ENCODE measurements at regions not wholly inside any gene's neighbourhood (a gene's known extent, or its start where the extent isn't known, plus 50 kb on each side); places are given as distances from the start of the nearest gene placed in this dataset.

DNA sequence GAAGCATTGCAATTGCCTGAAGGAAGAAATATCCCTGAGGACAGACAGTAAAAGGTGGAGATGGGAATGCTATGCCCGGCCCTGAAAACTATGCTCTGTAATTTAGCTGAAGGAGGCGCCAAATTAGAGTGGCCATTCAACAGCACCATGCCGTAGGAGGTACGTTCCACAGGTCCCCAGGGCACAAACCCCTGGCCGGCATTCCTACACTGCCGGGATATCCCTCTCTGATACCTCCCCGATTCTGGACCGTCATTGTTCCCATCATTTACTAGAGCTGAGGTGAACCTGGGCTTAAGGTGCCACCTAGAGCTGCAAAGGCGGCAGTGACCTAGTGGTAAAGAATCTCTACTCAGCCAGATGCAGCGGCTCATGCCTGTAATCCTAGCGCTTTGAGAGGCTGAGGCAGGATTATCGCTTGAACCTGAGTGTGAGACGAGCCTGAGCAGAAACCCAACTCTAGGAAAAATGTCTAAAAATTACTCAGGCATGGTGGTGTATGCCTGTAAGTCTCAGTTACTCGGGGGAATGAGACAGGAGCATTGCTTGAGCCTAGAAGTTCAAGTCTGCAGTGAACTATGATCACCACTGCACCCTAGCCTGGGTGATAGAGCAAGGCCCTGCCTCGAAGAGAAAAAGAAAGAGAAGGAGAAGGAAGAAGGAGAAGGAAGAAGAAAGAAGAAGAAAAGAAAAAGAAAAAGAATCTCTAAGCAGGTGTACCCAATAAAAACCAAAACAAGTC, 53.0 kb upstream of the TNKS2 start:
- TF ChIP-seq EP300 (IDR thresholded peaks at IDR 0.05; ENCODE audit: borderline replicate concordance in 1 of 2, low read depth in 1 of 2, low read length in 1 of 2) (no peak), POLR2AphosphoS5 (IDR thresholded peaks at IDR 0.05; ENCODE audit: low read depth, low read length) (no peak), MXI1 (IDR thresholded peaks at IDR 0.05; ENCODE audit: low read depth, low read length) (no peak)
- TF ChIP-seq, protein P1, sequence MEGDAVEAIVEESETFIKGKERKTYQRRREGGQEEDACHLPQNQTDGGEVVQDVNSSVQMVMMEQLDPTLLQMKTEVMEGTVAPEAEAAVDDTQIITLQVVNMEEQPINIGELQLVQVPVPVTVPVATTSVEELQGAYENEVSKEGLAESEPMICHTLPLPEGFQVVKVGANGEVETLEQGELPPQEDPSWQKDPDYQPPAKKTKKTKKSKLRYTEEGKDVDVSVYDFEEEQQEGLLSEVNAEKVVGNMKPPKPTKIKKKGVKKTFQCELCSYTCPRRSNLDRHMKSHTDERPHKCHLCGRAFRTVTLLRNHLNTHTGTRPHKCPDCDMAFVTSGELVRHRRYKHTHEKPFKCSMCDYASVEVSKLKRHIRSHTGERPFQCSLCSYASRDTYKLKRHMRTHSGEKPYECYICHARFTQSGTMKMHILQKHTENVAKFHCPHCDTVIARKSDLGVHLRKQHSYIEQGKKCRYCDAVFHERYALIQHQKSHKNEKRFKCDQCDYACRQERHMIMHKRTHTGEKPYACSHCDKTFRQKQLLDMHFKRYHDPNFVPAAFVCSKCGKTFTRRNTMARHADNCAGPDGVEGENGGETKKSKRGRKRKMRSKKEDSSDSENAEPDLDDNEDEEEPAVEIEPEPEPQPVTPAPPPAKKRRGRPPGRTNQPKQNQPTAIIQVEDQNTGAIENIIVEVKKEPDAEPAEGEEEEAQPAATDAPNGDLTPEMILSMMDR (IDR thresholded peaks at IDR 0.05), result no peak; the same call in 1 of the 2 replicates
- TF ChIP-seq, protein P2, sequence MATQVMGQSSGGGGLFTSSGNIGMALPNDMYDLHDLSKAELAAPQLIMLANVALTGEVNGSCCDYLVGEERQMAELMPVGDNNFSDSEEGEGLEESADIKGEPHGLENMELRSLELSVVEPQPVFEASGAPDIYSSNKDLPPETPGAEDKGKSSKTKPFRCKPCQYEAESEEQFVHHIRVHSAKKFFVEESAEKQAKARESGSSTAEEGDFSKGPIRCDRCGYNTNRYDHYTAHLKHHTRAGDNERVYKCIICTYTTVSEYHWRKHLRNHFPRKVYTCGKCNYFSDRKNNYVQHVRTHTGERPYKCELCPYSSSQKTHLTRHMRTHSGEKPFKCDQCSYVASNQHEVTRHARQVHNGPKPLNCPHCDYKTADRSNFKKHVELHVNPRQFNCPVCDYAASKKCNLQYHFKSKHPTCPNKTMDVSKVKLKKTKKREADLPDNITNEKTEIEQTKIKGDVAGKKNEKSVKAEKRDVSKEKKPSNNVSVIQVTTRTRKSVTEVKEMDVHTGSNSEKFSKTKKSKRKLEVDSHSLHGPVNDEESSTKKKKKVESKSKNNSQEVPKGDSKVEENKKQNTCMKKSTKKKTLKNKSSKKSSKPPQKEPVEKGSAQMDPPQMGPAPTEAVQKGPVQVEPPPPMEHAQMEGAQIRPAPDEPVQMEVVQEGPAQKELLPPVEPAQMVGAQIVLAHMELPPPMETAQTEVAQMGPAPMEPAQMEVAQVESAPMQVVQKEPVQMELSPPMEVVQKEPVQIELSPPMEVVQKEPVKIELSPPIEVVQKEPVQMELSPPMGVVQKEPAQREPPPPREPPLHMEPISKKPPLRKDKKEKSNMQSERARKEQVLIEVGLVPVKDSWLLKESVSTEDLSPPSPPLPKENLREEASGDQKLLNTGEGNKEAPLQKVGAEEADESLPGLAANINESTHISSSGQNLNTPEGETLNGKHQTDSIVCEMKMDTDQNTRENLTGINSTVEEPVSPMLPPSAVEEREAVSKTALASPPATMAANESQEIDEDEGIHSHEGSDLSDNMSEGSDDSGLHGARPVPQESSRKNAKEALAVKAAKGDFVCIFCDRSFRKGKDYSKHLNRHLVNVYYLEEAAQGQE (IDR thresholded peaks at IDR 0.05; ENCODE audit: low read depth, low read length), result no peak

All from SK-N-SH (cell line).